GM12874 (cell line): ENCODE measurements at regions not wholly inside any gene's neighbourhood (a gene's known extent, or its start where the extent isn't known, plus 50 kb on each side); places are given as distances from the start of the nearest gene placed in this dataset.

Experiments used
- TF ChIP-seq, protein P1 (sequence below): IDR thresholded peaks from 2 replicates; pipeline ENCODE4 v1.5.1; 2011; ENCODE audit warnings: low read depth, mild to moderate bottlenecking, control low read depth, low read length, moderate library complexity; ENCODE audit not compliant: insufficient read depth

DNA sequence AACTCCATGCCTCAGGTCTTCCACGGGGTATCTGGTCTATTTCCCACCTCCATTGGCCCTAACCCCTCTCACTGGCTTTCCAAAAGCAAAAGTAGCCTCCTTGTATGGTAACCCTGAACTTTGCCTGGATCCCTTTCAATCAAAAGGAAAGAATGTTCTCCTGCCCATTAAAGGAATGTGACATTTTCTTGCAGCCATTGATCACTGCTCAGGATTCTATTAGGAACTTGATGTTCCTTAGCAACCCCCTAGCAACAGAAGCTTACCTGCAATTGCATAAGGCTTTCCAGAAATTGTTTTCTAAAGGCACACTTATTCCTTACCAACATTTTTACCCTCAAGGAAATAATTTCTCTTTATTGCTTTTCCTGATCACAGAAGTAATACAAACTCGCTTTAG, 91.4 kb upstream of the AGAP1 start:
- TF ChIP-seq, protein P1, sequence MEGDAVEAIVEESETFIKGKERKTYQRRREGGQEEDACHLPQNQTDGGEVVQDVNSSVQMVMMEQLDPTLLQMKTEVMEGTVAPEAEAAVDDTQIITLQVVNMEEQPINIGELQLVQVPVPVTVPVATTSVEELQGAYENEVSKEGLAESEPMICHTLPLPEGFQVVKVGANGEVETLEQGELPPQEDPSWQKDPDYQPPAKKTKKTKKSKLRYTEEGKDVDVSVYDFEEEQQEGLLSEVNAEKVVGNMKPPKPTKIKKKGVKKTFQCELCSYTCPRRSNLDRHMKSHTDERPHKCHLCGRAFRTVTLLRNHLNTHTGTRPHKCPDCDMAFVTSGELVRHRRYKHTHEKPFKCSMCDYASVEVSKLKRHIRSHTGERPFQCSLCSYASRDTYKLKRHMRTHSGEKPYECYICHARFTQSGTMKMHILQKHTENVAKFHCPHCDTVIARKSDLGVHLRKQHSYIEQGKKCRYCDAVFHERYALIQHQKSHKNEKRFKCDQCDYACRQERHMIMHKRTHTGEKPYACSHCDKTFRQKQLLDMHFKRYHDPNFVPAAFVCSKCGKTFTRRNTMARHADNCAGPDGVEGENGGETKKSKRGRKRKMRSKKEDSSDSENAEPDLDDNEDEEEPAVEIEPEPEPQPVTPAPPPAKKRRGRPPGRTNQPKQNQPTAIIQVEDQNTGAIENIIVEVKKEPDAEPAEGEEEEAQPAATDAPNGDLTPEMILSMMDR: no peak

DNA sequence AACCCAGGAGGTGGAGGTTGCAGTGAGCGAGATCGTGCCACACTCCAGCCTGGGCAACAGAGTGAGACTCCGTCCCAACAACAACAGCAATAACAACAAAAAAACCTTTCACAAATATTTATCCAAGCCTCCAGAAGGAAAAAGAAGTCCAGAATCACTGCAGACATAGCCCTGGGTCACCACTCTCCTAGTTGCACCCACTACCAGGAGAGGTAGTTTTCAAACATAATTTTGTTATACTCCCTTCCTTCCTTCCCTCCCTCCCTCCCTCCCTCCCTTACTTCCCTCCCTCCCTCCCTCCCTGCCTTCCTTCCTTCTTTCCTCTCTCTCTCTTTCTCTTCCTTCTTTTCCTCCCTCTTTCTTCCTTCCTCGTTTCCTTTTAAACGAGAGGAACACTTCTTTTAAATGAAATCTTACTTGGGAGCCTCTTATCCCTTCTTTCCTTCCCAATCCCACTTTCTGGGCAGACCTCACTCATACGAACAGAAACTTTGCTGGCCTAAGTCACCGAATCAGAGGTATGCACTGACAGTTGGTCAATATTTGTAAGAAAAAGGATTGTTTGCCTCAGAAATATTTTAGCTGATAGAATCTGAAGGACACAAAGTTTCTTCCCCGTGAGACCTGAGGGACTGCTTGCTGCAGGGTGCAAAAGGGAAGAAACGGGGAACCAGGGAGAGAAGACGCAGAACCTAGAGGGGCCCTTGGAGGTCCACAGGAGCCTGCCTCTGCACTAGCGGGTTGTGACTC, 88.1 kb upstream of the AGAP1 start:
- TF ChIP-seq, protein P1: no peak

GRCh38 chr2:235406430-235406829, 87.4 kb upstream of the AGAP1 start:
- TF ChIP-seq, protein P1: no peak

GRCh38 chr2:235411905-235412485, 81.8 kb upstream of the AGAP1 start:
- TF ChIP-seq, protein P1: no peak

GRCh38 chr2:235413064-235413463, 80.8 kb upstream of the AGAP1 start:
- TF ChIP-seq, protein P1: no peak

- TF ChIP-seq, protein P1: no peak
These were observed 79.4 kb upstream of the AGAP1 start for GRCh38 chr2:235414422-235414821.

- TF ChIP-seq, protein P1: no peak
These were observed 76.9 kb upstream of the AGAP1 start for GRCh38 chr2:235416858-235417499.
